HG03196 (cell line): ENCODE measurements at regions not wholly inside any gene's neighbourhood (a gene's known extent, or its start where the extent isn't known, plus 50 kb on each side); places are given as distances from the start of the nearest gene placed in this dataset.

Experiments used
- ATAC-seq: cut with Tn5 transposase; IDR thresholded peaks from one replicate; pipeline ENCODE4 v1.9.1; 2021; ENCODE audit not compliant: unreplicated experiment

DNA sequence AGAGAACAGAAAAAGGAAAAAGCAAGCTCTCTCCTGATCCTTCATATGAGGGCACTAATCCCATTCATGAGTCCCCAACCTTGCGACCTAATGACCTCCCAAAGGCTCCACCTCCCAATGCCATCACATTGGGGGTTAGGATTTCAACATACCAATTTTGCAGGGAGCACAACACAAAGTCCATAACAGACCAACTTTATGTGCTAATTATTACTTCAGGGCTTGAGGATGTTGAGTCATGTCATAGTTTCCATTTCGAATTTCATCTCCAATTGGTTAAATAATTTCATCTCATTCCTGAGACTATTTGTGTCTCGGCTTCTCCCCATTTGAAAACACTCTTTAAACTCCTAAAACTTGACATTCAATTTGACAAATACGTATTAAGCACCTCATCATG lies 69.9 kb upstream of the KLF7 start:
- no peak for ATAC-seq

GRCh38 chr2:207236156-207236935 lies 70.6 kb upstream of the KLF7 start:
- no peak for ATAC-seq

GRCh38 chr2:207238831-207239701 lies 73.3 kb upstream of the KLF7 start:
- ATAC-seq, result no peak

DNA sequence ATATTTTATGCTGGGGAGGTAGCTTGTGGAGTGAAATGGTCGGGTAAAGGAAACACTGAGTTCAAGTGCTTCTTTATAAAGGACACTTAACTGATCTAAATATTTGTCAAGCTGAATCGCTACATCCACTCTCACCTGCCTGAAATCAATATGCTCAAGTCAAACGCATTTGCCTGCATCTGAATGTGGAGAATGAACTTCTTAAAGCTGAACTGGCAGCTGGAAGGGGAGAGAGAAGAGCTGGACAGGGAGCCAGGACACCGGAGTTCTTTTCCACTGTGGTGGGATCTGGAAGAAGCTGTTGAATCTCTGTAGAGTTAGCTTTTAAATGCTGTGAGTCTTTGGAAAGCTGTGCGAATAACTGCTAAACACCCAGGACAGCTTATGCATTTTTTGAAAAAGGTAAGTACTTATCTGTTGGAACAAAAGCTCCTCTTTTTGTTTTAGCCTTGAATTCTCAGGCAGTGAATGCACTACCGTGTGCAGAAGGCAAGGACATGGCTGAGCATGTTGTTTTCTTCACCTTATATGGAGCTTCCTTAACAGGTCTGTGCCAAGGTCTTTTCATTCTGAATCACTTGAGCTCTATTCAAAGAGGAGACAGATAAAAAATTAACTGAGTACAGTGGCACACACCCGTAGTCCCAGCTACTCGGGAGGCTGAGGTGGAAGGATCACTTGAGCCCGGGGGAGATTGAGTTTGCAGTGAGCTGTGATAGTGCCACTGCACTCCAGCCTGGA lies 74.2 kb upstream of the KLF7 start:
- no peak for ATAC-seq

GRCh38 chr2:207240649-207241048 lies 74.9 kb upstream of the KLF7 start:
- no peak for ATAC-seq

DNA sequence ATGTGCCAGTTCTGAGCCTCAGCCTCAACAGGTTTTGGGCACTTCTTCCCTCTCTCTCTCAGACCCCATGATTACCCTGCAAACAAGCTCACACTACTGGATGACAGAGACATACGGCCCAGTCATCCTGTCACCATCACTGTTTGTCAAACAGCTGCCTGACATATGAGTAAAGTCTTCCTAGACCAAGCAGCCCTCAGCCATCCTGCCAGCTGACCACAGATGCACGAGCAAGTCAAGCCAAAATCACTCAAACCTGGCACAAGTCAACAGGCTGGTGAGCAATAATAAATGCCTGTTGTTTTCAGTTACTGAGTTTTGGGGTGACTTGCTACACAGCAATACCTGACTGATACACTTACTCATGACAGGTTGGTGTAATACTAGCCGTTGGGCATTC lies 75.5 kb upstream of the KLF7 start:
- ATAC-seq, result no peak

GRCh38 chr2:207243601-207244000 lies 77.9 kb upstream of the KLF7 start:
- no peak for ATAC-seq

- ATAC-seq, result no peak
Measured at GRCh38 chr2:207244971-207245925, 79.5 kb upstream of the KLF7 start.

DNA sequence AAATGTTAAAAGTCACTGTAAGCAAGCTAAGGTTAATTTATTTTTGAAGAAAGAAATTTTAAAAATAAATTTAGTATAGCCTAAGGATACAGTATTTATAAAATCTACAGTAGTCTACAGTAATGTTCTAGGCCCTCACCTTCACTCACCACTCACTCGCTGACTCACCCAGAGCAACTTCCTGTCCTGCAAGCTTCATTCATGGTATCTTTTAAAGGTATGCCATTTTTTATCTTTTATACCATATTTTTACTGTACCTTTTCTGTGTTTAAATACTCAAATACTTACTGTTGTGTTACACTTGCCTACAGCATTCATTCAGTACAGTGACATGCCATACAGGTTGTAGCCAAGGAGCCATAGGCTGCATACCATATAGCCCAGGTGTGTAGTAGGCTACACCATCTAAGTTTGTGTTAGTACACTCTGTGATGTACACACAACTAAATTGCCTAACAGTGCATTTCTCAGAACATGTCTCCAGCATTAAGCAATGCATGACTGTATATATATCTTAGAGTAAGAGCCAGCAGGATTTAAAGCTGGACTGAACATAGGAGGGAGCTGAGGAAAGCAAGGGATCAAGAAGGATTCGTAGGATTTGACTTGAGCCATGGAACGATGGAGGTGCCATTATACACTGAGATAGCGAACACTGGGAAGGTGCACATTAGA lies 83.1 kb upstream of the KLF7 start:
- ATAC-seq, result no peak

DNA sequence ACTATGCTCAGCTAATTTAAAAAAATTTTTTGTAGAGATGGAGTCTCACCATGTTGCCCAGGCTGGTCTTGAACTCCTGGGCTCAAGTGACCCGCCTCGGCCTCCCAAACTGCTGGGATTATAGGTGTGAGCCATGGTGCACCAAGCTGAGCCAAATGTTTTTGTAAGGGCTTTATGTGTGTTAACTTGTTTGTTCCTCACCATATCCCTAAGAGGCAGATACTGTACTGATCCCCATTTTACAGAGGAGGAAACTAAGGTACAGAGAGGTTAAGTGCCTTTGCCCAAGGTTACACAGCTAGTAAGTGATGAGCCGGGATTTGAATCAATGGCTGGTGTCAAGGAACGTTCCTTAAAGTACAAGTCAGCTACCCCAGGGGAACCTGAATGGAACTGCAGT lies 85.3 kb upstream of the KLF7 start:
- no peak for ATAC-seq

GRCh38 chr2:207251573-207252192 lies 85.9 kb upstream of the KLF7 start:
- ATAC-seq, result no peak

- no peak for ATAC-seq
Measured at GRCh38 chr2:207252416-207252815, 86.7 kb upstream of the KLF7 start.

DNA sequence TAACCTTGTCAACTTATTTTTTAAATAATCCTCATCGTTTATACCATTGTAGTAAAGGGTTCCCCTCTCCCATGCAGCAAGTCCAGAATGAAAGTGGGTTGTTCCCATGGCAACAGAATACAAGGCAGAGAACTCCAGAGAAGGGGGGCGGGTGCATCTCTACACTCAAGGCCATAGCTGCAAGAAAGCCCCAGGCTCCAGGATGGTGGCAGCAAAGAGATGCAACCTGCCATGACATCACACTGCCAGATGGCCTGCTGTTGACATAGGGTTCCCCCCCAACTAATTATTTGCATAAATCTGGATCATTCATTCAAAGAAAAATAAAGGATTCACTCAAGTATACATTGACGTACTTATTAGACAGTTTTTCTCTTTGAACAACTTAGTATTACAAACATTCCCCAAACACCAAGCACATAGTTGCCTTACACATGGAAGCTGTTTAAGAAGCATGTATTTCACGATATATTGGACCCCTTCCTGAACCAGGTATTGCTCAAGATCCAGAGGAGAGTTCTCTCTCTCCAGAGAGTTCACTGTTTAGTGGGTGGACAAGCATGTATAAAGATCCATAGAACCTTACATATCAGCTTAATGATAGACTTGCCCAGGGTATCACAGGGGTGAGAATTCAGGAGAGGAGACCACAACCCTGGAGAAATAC lies 87.4 kb upstream of the KLF7 start:
- no peak for ATAC-seq

DNA sequence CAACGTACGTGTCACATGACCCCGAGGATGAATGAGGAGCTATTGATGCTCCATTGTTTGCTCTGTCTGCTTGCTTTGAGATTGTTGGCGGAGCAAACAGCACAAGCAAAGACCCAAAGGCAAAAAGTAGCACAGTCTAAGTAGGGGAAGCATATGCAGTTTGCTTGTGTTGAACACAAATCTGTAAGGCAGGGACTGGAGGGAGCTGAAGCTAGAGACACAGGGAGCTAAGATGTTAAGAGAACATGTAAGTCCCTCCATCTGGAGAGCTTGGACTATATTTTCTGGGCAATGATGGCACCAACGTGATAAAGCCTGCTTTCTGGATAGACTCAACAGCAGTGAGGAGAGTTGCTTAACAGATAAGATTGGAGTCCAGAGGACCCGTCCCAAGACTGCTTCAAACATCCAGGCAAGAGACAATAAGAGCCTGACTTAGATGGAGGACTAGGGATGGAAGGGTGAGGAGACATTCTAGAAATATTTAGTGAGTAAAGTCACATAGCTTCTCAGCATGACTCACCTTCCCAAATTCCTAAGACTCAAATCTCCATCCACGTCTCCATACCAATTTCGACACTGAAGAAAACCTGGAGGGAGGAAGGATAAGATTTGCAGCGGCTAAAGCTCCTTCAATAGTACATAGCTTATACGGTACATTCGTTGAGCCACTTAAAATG lies 88.1 kb upstream of the KLF7 start:
- ATAC-seq, result no peak

- ATAC-seq, result no peak
Measured at GRCh38 chr2:207254591-207255464, 89.1 kb upstream of the KLF7 start.

GRCh38 chr2:207255565-207256470 lies 90.1 kb upstream of the KLF7 start:
- no peak for ATAC-seq
